ENCODE measurements at regions not wholly inside any gene's neighbourhood (a gene's known extent, or its start where the extent isn't known, plus 50 kb on each side); places are given as distances from the start of the nearest gene placed in this dataset.

- no peak for TF ChIP-seq CTCF (IDR thresholded peaks at IDR 0.05; ENCODE audit: extremely low read depth, missing control alignments)
- DNase-seq (ENCODE audit: low spot score) = no peak
Measured at GRCh38 chr14:60363275-60363674, 114.3 kb downstream of the PPM1A start.

DNA sequence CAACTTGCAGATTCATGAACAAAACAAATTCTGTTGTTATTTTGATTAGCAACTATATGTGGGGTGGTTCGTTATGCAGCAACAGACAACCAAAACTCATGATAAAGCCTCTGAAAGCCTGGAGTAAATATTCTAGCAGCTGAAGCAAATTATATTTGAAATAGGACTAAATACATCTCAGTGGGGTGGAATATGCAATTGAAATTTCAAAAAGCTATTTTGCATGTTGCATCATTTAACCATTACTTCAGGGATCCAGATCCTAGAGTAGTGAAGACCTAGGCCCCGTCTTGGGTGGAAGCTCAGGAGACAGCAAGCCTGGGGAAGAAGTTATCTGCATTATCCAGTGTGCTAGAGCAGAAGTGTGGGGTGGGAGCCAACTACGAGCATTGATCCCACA lies 114.7 kb downstream of the PPM1A start:
- no peak for DNase-seq (ENCODE audit: low spot score)
- TF ChIP-seq CTCF (IDR thresholded peaks at IDR 0.05; ENCODE audit: extremely low read depth, missing control alignments) = no peak

GRCh38 chr14:60381909-60382308 lies 104.0 kb downstream of the C14orf39 start:
- no peak for TF ChIP-seq CTCF (IDR thresholded peaks at IDR 0.05; ENCODE audit: extremely low read depth, missing control alignments)
- DNase-seq (ENCODE audit: low spot score) = no peak
